GM19452 (cell line): ENCODE measurements at regions not wholly inside any gene's neighbourhood (a gene's known extent, or its start where the extent isn't known, plus 50 kb on each side); places are given as distances from the start of the nearest gene placed in this dataset.

Source experiments
- ATAC-seq: cut with Tn5 transposase; IDR thresholded peaks from one replicate; pipeline ENCODE4 v1.9.1; 2021; ENCODE audit not compliant: unreplicated experiment

DNA sequence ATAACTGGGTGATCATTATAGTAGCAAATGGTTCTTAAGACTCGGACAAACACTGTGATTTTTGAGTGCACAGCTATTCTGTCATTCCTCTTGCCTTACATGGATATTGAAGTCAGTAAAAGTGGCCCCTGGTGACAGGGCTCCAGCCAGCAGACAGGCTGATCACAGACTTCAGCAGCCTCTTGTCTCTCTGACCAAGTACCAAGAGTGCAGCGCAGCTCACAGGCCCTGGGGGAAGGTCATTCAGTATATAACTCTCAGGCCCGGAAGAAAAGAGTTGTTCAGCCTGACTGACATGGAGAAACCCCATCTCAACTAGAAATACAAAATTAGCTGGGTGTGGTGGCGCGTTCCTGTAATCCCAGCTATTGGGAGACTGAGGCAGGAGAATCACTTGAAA, 202.6 kb downstream of the HRH4 start:
- no peak for ATAC-seq

- no peak for ATAC-seq
Measured at GRCh38 chr18:24669015-24669414, 208.6 kb downstream of the HRH4 start.

- ATAC-seq: no peak
Measured at GRCh38 chr18:24669502-24669901, 209.1 kb downstream of the HRH4 start.

GRCh38 chr18:24672165-24672941, 211.9 kb downstream of the HRH4 start:
- ATAC-seq: no peak

DNA sequence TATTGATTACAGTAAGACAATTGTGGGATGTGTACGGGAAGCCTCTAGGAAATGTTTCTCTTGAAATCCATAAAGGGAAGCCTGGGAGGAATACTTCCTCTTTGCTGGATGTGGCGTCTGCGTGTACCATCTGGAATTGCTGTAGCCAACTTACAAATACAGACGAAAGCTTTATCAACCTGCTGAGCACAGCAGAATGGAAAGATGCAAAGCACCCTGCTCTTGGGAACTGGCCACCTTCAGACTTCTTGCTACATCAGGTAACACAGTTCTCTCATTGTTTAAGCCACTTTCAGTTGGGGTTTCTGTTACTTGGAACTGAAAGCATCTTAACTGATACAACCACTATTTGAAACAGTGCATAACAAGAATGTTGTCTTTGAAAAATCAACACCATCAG, 213.8 kb downstream of the HRH4 start:
- ATAC-seq: no peak

DNA sequence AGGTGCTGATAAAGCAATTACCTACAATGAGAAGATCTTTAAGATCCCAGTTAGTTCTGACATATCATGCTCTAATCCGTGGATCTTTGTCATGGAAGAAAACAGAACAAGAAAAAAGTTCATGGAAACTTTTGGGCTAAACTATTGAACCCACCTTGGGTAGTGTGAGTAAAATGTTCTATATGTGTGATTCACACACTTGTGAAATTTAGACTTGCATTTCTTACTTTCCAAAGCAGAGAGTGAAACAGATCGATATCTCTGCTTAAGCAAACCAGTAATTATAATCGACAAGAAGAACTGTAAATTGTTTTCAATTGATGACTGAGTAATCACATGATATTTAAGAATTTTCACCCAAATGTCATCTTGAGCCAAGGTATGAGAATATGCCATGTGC, 214.2 kb downstream of the HRH4 start:
- ATAC-seq: no peak

DNA sequence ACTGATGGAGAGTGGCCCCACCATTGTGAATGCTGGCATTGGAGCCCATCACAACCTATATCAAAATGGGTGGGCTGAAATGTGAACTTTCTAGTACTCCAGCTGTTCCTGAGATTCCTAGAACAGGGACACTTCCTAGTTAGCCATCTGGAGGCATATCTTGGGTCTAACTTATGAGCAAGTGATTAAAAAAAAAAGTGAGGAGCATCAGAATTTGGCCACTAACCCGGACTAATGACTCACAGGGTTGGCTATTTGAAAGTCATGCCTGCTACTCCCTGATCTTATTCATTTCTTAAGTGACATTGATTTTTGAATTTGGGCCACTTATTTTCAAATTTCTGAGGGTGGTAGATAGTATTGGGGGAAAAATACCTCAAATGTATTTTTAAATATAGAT, 216.6 kb downstream of the HRH4 start:
- no peak for ATAC-seq

DNA sequence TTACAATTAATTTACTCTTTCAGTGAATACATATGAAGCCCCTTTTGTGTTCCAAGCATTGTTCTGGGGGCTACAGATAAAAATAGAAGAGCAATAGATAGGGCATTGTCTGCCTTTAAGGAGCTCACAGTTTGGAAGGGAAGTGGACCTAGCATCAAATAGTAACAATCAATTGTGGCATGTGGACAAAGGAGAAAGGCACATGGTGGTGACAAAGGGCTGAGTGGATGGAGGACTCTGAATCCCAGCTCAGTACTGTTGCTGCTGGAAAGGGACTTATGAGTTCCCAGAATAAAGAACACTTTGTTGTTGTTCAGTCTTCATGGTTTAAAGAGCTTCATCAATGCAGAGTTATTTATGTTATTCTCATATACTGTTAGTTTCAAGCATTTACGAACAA, 217.7 kb downstream of the HRH4 start:
- no peak for ATAC-seq

- ATAC-seq: no peak
Measured at GRCh38 chr18:24678626-24679025, 218.2 kb downstream of the HRH4 start.

- no peak for ATAC-seq
Measured at GRCh38 chr18:24679062-24679461, 218.6 kb downstream of the HRH4 start.

- no peak for ATAC-seq
Measured at GRCh38 chr18:24683925-24684324, 223.5 kb downstream of the HRH4 start.

DNA sequence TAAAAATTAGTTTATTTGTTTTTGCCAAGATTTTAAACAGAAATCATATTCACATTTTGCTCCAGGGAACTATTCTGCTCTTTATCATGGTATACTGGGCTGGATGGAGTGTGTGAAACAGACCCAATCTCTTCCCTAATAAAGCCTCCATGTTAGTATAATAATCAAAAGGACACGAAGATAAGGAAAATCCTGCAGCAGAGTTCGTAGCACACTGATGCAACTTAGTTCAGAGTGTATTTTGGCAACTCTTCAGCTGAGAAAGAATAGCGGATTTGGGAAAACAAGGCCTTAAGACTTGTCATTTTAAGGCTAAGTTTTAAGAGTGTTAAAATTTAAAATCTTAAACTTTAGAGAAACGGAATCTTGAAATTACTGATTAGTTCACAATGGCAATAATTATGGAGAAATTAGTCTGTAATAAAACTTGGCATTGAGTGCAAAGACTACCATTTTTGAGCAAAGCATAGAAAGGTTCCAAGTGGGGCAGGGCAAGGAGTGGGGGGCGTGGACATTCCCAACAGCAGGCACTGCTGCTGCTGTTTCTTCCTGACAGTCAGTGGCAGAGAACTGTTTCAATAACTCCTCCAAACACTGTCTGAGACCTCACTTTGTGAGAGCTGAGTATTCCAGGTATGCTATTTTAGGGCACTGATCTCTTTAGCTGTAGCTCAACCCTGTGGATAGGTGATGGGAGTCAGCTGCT, 225.0 kb downstream of the HRH4 start:
- no peak for ATAC-seq

GRCh38 chr18:24695168-24695567, 234.7 kb downstream of the HRH4 start:
- ATAC-seq: no peak

GRCh38 chr18:24702001-24702515, 241.6 kb downstream of the HRH4 start:
- no peak for ATAC-seq

- no peak for ATAC-seq
Measured at GRCh38 chr18:24703316-24703715, 242.9 kb downstream of the HRH4 start.

DNA sequence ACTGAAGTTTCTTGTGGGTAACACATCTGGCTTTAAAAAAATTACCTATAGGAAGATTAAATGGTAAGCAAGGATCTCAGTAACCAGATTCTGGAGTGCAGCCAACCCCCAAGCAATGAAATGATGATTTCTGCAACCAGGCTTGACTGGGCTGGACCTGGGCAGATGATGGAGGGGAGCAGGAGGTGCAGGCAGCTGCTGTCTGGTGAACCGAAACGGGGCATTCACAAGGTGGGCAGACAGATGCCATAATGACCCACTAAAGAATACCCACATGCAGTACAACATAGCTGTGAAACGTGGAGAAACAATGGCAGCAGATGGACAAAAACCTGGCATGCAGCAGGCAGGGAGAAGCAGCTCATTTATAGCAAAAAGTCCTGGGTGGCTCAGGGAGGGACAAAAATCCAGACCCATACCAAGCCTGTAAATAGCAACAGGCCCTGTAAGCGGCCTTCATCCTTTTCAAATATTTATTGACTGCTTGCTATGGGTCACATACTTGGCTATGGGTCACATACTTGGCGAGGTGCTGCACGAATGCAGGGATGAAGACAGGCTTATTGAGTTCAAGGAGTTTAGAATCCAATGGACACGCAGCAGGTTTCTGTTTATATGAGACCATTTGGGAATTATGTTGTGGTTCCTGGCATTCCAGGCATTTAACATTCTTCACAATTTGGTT, 244.7 kb downstream of the HRH4 start:
- ATAC-seq: no peak

DNA sequence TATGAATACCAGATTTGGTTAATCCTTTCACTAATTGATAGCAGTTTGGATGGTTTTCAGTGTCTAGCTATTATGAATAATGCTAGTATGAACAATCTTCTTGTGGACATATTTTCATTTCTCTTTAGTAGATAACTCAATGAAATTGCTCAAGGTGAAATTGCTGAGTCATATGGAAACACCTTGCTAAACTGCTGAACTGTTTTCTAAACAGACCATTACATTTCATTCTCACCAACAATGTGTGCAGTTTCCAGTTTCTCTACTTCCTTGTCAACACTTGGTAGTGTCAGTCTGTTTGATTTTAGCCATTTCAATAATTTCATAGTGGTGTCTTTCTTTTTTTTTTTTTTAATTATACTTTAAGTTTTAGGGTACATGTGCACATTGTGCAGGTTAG, 250.0 kb downstream of the HRH4 start:
- ATAC-seq: no peak

DNA sequence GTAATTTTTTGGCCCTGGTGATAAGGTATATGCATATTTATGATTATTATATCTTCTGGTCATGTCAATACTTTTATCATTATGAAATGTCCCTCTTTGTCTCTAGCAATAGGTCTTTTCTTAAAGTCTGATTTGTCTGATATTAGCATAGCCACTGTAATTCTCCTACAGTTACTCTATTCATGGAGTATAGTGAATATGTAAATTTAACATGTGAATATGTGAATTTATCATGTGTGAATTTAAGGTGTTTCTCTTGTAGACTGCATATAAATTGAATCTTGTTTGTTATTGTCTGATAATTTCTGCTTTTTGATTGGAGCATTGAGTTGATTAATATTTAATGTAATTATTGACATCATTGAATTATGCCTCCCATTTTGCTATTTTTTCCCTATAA, 259.4 kb downstream of the HRH4 start:
- ATAC-seq: no peak

- ATAC-seq: no peak
Measured at GRCh38 chr18:24721388-24721787, 261.0 kb downstream of the HRH4 start.

DNA sequence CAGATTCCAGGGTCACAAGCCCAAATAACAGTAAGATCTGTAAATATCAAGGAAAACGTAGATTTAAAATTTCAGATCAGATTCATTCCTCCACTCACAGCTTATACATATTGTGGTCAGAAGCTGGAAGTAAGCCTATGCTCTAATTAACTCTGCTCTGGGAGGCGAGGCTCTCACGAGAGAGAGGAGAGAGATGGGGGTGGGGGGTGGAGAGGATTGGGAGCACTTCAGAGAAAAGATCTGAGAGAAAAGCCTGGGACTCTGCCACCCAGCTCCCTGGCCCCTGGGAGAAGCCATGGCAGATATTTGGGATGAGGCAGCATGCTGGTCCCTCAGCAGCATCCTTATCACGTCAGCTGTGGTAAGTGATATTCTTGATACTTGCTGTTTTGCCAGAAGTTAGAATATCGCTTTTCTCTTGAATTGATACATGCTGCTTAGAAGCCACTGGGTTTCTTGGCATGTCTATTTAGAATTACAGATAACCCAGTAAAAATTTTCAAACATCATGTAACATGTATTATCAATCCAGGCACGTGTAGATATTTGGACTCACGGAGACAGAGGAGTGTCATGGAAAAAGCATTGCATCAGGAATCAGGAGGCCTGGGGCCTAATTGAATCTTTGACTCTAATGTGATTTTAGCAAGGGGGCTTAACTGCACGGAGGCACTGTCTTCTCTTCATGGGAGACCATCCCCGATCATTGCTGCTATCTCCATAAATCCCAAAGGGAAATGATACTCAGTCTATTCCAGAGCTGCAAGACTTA, 265.4 kb downstream of the HRH4 start:
- no peak for ATAC-seq
